ENCODE measurements at regions not wholly inside any gene's neighbourhood (a gene's known extent, or its start where the extent isn't known, plus 50 kb on each side); places are given as distances from the start of the nearest gene placed in this dataset.

DNA sequence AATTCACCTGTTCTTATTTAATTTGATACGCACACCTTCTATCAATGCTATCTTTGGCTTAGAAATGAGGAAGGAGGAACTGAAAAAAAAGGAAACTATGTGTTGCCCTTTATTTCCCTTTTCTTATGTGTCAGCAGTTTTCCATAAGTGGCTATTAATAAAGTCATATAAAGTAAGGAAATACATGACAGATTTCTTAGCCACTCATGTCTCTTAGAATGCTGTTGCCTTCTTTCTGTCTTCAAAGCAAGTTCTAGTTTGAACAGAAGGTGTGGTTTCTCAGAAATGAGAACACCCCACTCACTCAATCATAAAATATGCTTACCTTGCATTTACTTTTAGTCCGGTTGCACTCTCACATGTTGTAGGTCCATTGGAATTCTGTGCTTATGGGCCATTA lies 640.5 kb upstream of the GRM7 start:
- no peaks in the 10 kb centered on the region for H3K9me3 Mint-ChIP-seq
- H3K4me1 Mint-ChIP-seq = no peaks in the 10 kb centered on the region
- no peak overlapping the region for H3K27ac Mint-ChIP-seq
- TF ChIP-seq, protein P1, sequence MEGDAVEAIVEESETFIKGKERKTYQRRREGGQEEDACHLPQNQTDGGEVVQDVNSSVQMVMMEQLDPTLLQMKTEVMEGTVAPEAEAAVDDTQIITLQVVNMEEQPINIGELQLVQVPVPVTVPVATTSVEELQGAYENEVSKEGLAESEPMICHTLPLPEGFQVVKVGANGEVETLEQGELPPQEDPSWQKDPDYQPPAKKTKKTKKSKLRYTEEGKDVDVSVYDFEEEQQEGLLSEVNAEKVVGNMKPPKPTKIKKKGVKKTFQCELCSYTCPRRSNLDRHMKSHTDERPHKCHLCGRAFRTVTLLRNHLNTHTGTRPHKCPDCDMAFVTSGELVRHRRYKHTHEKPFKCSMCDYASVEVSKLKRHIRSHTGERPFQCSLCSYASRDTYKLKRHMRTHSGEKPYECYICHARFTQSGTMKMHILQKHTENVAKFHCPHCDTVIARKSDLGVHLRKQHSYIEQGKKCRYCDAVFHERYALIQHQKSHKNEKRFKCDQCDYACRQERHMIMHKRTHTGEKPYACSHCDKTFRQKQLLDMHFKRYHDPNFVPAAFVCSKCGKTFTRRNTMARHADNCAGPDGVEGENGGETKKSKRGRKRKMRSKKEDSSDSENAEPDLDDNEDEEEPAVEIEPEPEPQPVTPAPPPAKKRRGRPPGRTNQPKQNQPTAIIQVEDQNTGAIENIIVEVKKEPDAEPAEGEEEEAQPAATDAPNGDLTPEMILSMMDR (IDR thresholded peaks at IDR 0.05; ENCODE audit: unreplicated experiment in 3 of 3) = no peak
- H3K27me3 Mint-ChIP-seq (ENCODE audit: low read depth) = no peaks in the 10 kb centered on the region
- no peaks in the 10 kb centered on the region for H3K36me3 Mint-ChIP-seq (ENCODE audit: low read depth)
- H3K4me3 Mint-ChIP-seq = no peak overlapping the region

DNA sequence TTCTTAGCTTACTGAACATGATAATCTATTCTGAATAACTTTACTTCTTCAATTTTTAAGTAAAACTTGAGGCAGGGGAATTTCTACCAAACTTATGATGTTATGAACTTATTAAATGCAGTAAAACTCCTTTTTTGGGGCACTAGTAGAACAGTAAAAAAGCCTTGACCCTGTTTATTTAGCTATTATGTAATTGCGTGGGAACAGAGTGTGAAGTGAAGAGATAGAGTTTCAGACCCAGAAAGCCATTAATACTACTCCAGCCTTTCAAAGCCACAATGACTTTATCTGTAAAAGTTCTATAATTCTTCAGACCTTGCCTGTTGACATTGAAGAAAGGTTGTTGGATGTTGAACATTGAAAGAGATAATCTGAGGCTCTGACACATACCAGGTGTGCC lies 638.8 kb upstream of the GRM7 start:
- Mint-ChIP-seq H3K4me1 (no peaks in the 10 kb centered on the region), H3K4me3 (no peak overlapping the region), H3K27ac (no peak overlapping the region), H3K36me3 (ENCODE audit: low read depth) (no peaks in the 10 kb centered on the region), H3K27me3 (ENCODE audit: low read depth) (no peaks in the 10 kb centered on the region), H3K9me3 (no peaks in the 10 kb centered on the region)
- TF ChIP-seq, protein P1 (IDR thresholded peaks at IDR 0.05; ENCODE audit: unreplicated experiment in 3 of 3) = no peak

DNA sequence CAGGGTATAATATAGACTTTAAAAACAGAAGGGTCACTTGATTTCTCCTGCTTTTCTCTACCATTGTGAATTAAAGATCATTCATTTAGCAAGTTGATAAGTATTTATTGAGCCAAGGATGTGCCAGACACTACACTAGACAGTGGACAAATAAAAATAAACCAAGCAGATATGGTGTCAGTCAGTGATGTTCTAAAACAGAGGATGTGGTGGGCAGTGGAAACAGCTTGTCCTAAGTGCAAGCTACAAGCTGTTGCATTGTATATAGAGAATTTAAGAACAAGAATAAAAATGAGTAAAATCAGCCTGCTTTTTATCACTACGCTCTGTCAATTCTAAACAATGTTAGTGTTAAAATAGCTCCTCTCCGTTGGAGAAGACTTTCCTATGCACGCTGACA lies 637.3 kb upstream of the GRM7 start:
- peaks cover 5% of the 10 kb centered on the region for H3K4me1 Mint-ChIP-seq
- H3K9me3 Mint-ChIP-seq = no peaks in the 10 kb centered on the region
- no peaks in the 10 kb centered on the region for H3K36me3 Mint-ChIP-seq (ENCODE audit: low read depth)
- TF ChIP-seq, protein P1 (IDR thresholded peaks at IDR 0.05; ENCODE audit: unreplicated experiment in 3 of 3) = no peak
- no peak overlapping the region for H3K27ac Mint-ChIP-seq
- no peak overlapping the region for H3K4me3 Mint-ChIP-seq
- H3K27me3 Mint-ChIP-seq (ENCODE audit: low read depth) = no peaks in the 10 kb centered on the region

DNA sequence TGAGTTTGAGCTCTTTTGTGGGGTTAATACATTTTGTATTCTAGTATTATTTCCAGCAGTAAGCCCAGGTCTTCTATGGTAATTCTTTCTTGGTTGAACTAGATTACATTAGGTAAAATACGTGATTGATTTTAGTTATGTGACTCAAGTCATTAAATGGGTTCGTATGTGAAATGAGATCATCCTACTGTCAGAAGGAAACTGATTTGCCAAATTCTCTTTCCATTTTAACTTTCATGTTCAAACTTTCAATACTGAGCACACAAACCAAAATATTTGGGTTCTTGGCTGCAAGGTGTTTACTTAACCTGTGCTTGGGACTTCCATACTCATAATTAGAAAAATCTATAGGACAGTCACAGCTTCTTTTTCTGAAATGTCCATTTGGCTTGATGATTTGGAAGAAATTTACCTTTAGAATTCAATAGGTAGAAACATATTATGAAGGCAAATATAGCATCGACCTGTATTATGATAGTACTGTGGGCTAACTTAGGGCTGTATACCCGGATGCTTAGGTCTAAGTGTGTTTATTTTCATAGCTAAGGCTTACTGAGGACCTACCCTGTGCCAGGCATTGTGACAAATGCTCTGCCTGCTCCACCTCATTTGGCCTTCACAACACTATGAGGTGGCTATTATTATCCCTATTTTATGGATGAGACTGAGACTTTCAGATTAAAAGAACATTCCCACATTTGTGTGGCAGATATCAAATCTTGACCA lies 631.8 kb upstream of the GRM7 start:
- no peak overlapping the region for H3K4me3 Mint-ChIP-seq
- H3K9me3 Mint-ChIP-seq = no peaks in the 10 kb centered on the region
- TF ChIP-seq, protein P1 (IDR thresholded peaks at IDR 0.05; ENCODE audit: unreplicated experiment in 3 of 3) = no peak
- peaks cover 5% of the 10 kb centered on the region for H3K4me1 Mint-ChIP-seq
- H3K36me3 Mint-ChIP-seq (ENCODE audit: low read depth) = no peaks in the 10 kb centered on the region
- H3K27me3 Mint-ChIP-seq (ENCODE audit: low read depth) = no peaks in the 10 kb centered on the region
- no peak overlapping the region for H3K27ac Mint-ChIP-seq

DNA sequence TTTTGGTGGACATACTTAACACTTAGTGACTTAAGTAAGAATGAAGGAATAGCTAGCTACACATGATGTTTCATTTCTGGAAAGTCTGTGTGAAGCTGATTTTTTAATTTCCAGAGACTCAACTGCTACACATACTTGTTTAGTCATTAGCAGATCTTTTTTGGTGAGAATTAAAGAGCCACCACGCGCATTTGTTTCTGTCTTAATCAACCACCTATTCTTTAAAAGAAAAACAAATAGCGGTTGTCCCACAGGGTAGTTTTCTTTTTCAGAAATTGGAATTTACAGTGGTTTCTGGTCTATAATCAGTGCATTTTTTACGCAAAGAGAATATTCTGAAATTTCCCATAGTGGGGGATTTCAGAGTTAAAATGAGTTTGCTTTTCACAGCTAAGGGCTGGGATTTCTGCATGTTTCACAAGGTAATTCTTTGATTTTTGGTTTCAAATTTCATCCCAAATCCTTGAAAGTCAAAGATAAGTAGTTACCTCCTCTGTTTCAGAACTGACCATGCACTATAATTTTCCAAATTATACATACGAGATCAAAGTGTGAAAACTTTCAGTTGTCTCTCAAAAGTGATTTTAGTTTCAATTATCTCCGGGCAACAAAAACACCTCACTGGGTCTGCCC lies 631.0 kb upstream of the GRM7 start:
- TF ChIP-seq, protein P1 (IDR thresholded peaks at IDR 0.05; ENCODE audit: unreplicated experiment in 3 of 3) = no peak
- Mint-ChIP-seq H3K9me3 (no peaks in the 10 kb centered on the region), H3K4me3 (no peak overlapping the region), H3K27me3 (ENCODE audit: low read depth) (no peaks in the 10 kb centered on the region), H3K27ac (no peak overlapping the region), H3K4me1 (peaks cover 5% of the 10 kb centered on the region), H3K36me3 (ENCODE audit: low read depth) (no peaks in the 10 kb centered on the region)

DNA sequence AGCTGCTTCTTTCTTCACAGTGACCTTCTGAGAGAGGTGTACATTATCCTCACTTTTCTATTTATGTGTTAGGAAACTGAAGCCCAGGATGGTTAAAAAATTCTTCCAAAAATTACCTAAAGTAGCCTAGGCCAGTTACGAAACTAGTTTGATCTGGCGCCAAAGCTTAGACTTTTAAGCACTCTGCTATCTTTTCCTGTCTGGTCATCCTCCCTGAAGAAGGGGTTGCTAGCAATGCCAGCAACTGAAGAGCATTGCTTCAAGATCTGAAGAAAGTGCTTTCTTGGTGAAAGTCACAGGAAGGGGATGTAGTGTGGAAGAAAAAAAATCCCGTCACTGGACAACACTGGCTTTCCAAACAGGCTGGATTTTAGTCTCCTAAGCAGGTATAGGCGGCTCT lies 618.8 kb upstream of the GRM7 start:
- Mint-ChIP-seq H3K27ac (no peak overlapping the region), H3K4me3 (no peak overlapping the region), H3K27me3 (ENCODE audit: low read depth) (no peaks in the 10 kb centered on the region), H3K4me1 (no peaks in the 10 kb centered on the region), H3K36me3 (ENCODE audit: low read depth) (no peaks in the 10 kb centered on the region), H3K9me3 (peaks cover 6% of the 10 kb centered on the region)
- TF ChIP-seq, protein P1 (IDR thresholded peaks at IDR 0.05; ENCODE audit: unreplicated experiment in 3 of 3) = no peak
